Activated CD4-positive, alpha-beta T cell treated with anti-CD3 and anti-CD28 coated beads for 48 hours (primary cell): ENCODE measurements at regions not wholly inside any gene's neighbourhood (a gene's known extent, or its start where the extent isn't known, plus 50 kb on each side); places are given as distances from the start of the nearest gene placed in this dataset.

ENCODE experiments used
- DNase-seq: peaks from one replicate; pipeline ENCODE4 v3.0.0-alpha.2; 2020

- no peak for DNase-seq
Observed at GRCh38 chr16:79326549-79326948, 274.0 kb downstream of the MAF start.

GRCh38 chr16:79325226-79325945 lies 275.2 kb downstream of the MAF start:
- peak; percentile 20 for DNase-seq

GRCh38 chr16:79320956-79321355 lies 279.6 kb downstream of the MAF start:
- no peak for DNase-seq

- no peak for DNase-seq
Observed at GRCh38 chr16:79318143-79318899, 282.2 kb downstream of the MAF start.

GRCh38 chr16:79317521-79317920 lies 283.0 kb downstream of the MAF start:
- no peak for DNase-seq

GRCh38 chr16:79317026-79317425 lies 283.5 kb downstream of the MAF start:
- DNase-seq = no peak

- peak; percentile 84 for DNase-seq
Observed at GRCh38 chr16:79316004-79316458, 284.5 kb downstream of the MAF start.

GRCh38 chr16:79312502-79312901 lies 288.0 kb downstream of the MAF start:
- DNase-seq = no peak

- no peak for DNase-seq
Observed at GRCh38 chr16:79310710-79311109, 289.8 kb downstream of the MAF start.

GRCh38 chr16:79309606-79310005 lies 290.9 kb downstream of the MAF start:
- no peak for DNase-seq

GRCh38 chr16:79307214-79307613 lies 293.3 kb downstream of the MAF start:
- no peak for DNase-seq

GRCh38 chr16:79305074-79305473 lies 295.5 kb downstream of the MAF start:
- DNase-seq = no peak

GRCh38 chr16:79303959-79304387 lies 296.6 kb downstream of the MAF start:
- DNase-seq = no peak

GRCh38 chr16:79303206-79303605 lies 297.3 kb downstream of the MAF start:
- DNase-seq = no peak

- DNase-seq = no peak
Observed at GRCh38 chr16:79302731-79303130, 297.8 kb downstream of the MAF start.

- no peak for DNase-seq
Observed at GRCh38 chr16:79301051-79301450, 299.5 kb downstream of the MAF start.

- DNase-seq = no peak
Observed at GRCh38 chr16:79298894-79299799, 301.4 kb downstream of the MAF start.

GRCh38 chr16:79298476-79298875 lies 302.1 kb downstream of the MAF start:
- no peak for DNase-seq

- DNase-seq = no peak
Observed at GRCh38 chr16:79297805-79298204, 302.7 kb downstream of the MAF start.

- DNase-seq = no peak
Observed at GRCh38 chr16:79297296-79297695, 303.2 kb downstream of the MAF start.

GRCh38 chr16:79296491-79296890 lies 304.0 kb downstream of the MAF start:
- DNase-seq = no peak

GRCh38 chr16:79295746-79296145 lies 304.8 kb downstream of the MAF start:
- no peak for DNase-seq

- no peak for DNase-seq
Observed at GRCh38 chr16:79295162-79295561, 305.4 kb downstream of the MAF start.
